GM18951 (cell line): ENCODE measurements at regions not wholly inside any gene's neighbourhood (a gene's known extent, or its start where the extent isn't known, plus 50 kb on each side); places are given as distances from the start of the nearest gene placed in this dataset.
"Not testable (repeated sequence)": the region's sequence is repeated elsewhere in the genome, so short reads cannot be mapped to it uniquely, and the experiment has no call there.

Experiments
- POLR2A ChIP-seq: IDR thresholded peaks from 4 replicates; pipeline ENCODE4 v1.6.1; 2011; ENCODE audit warnings: mild to moderate bottlenecking; ENCODE audit not compliant: insufficient read length, insufficient read depth; ENCODE audit errors: extremely low read depth
- in situ Hi-C: fragments of 300-500 bp; cut with MboI; formaldehyde crosslinking; loops from one replicate; pipeline ENCODE4 v1.12.0; 2022; ENCODE audit warnings: low sequenced_read_pairs, mixed read lengths, inconsistent platforms; ENCODE audit not compliant: unreplicated experiment

- in situ Hi-C loops, result no loop called here
- no peak for TF ChIP-seq POLR2A
Measured at GRCh38 chr1:192461684-192462083, 113.9 kb upstream of the RGS1 start.

- TF ChIP-seq POLR2A, result no peak
- in situ Hi-C loops, result no loop called here
Measured at GRCh38 chr1:192462616-192463015, 113.0 kb upstream of the RGS1 start.

- TF ChIP-seq POLR2A, result no peak
- in situ Hi-C loops, result no loop called here
Measured at GRCh38 chr1:192463661-192464060, 111.9 kb upstream of the RGS1 start.

- in situ Hi-C loops, result not testable (repeated sequence)
Measured at GRCh38 chr1:192465221-192465620, 110.4 kb upstream of the RGS1 start.

- no peak for TF ChIP-seq POLR2A
- in situ Hi-C loops, result loop anchor here (10.0 kb wide), 3 partner anchors 111 to 541 kb away; no protein-coding TSS in a partner anchor
Measured at GRCh38 chr1:192474080-192474683, 101.4 kb upstream of the RGS1 start.

- no peak for TF ChIP-seq POLR2A
- in situ Hi-C loops, result loop anchor here (10.0 kb wide), 3 partner anchors 109 to 539 kb away; no protein-coding TSS in a partner anchor
Measured at GRCh38 chr1:192475329-192475728, 100.2 kb upstream of the RGS1 start.

GRCh38 chr1:192475970-192476369 lies 99.6 kb upstream of the RGS1 start:
- TF ChIP-seq POLR2A, result no peak
- in situ Hi-C loops, result loop anchor here (10.0 kb wide), 3 partner anchors 109 to 539 kb away; no protein-coding TSS in a partner anchor

GRCh38 chr1:192476802-192477298 lies 98.7 kb upstream of the RGS1 start:
- in situ Hi-C loops, result loop anchor here (10.0 kb wide), 3 partner anchors 108 to 538 kb away; no protein-coding TSS in a partner anchor
- TF ChIP-seq POLR2A, result no peak

GRCh38 chr1:192477630-192478029 lies 97.9 kb upstream of the RGS1 start:
- no peak for TF ChIP-seq POLR2A
- in situ Hi-C loops, result loop anchor here (10.0 kb wide), 3 partner anchors 107 to 537 kb away; no protein-coding TSS in a partner anchor

GRCh38 chr1:192485692-192486436 lies 89.7 kb upstream of the RGS1 start:
- TF ChIP-seq POLR2A, result no peak

GRCh38 chr1:192488058-192488457 lies 87.5 kb upstream of the RGS1 start:
- in situ Hi-C loops, result no loop called here
- TF ChIP-seq POLR2A, result no peak

More at GRCh38 chr1:192485692-192486436, 89.7 kb upstream of the RGS1 start:
- in situ Hi-C loops, result no loop called here

GRCh38 chr1:192489047-192489446 lies 86.5 kb upstream of the RGS1 start:
- in situ Hi-C loops, result no loop called here
- no peak for TF ChIP-seq POLR2A

- TF ChIP-seq POLR2A, result no peak
- in situ Hi-C loops, result no loop called here
Measured at GRCh38 chr1:192489748-192490147, 85.8 kb upstream of the RGS1 start.
